CD14-positive monocyte (primary cell): ENCODE measurements at regions not wholly inside any gene's neighbourhood (a gene's known extent, or its start where the extent isn't known, plus 50 kb on each side); places are given as distances from the start of the nearest gene placed in this dataset.

Source experiments
- DNase-seq, 3 donors: peaks; one replicate each; pipeline ENCODE4 v3.0.0-alpha.2; 2011 to 2022
- H2AFZ ChIP-seq: 2 replicates; pipeline ENCODE4 v1.6.0; 2012; ENCODE audit warnings: mild to moderate bottlenecking, low read depth, low read length, inconsistent platforms; ENCODE audit not compliant: insufficient read depth, poor library complexity, severe bottlenecking
- H3K27ac ChIP-seq, 2 donors: 1 replicate in 1 of 2; 2 replicates in 1 of 2; pipeline ENCODE4 v1.5.1; 2012 to 2013; ENCODE audit warnings: low read length in 2 of 2, control low read depth in 1 of 2, inconsistent platforms in 1 of 2, low read depth in 1 of 2, mild to moderate bottlenecking in 1 of 2
- H3K27me3 ChIP-seq, 2 donors: one replicate each; pipeline versions ENCODE4 v1.6.0 to v1.6.1; 2011 to 2013; ENCODE audit warnings: low read length in 2 of 2; ENCODE audit not compliant: control insufficient read depth in 2 of 2, insufficient read depth in 2 of 2
- H3K36me3 ChIP-seq, 2 donors: replicated peaks in 1 of 2; 1 replicate in 1 of 2; 2 replicates in 1 of 2; pipeline versions ENCODE4 v1.5.1 to v1.6.1; 2012 to 2013; ENCODE audit warnings: low read length in 2 of 2, control low read depth in 1 of 2, inconsistent platforms in 1 of 2, mild to moderate bottlenecking in 1 of 2; ENCODE audit not compliant: insufficient read depth in 2 of 2, control insufficient read depth in 1 of 2
- H3K4me1 ChIP-seq, 2 donors: 1 replicate in 1 of 2; 2 replicates in 1 of 2; pipeline versions ENCODE4 v1.5.1 to v1.6.1; 2012 to 2013; ENCODE audit warnings: low read length in 2 of 2, control low read depth in 1 of 2, inconsistent platforms in 1 of 2, mild to moderate bottlenecking in 1 of 2, moderate library complexity in 1 of 2; ENCODE audit not compliant: insufficient read depth in 2 of 2, control insufficient read depth in 1 of 2
- H3K4me2 ChIP-seq: replicated peaks from 2 replicates; pipeline ENCODE3; 2012; ENCODE audit warnings: low read length, moderate library complexity, mild to moderate bottlenecking; ENCODE audit not compliant: poor library complexity, severe bottlenecking; ENCODE audit errors: extremely low read depth
- H3K4me3 ChIP-seq, 3 experiments: fragments of 200-600 bp in 1 of 3; sonication (generic) in 1 of 3; replicated peaks in 1 of 3; 1 replicate in 2 of 3; 2 replicates in 1 of 3; pipeline ENCODE4 v1.5.1; 2011 to 2013; ENCODE audit warnings: low read length in 3 of 3, mild to moderate bottlenecking in 3 of 3, control low read depth in 2 of 3, low read depth in 2 of 3, inconsistent platforms in 1 of 3, moderate library complexity in 1 of 3
- H3K79me2 ChIP-seq: 2 replicates; pipeline ENCODE4 v1.6.0; 2012; ENCODE audit warnings: mild to moderate bottlenecking, control low read depth, inconsistent platforms, low read length, moderate library complexity; ENCODE audit not compliant: insufficient read depth
- H3K9ac ChIP-seq: 2 replicates; pipeline ENCODE4 v1.6.0; 2017; ENCODE audit warnings: low read length, mild to moderate bottlenecking; ENCODE audit not compliant: insufficient read depth, poor library complexity, severe bottlenecking
- H3K9me3 ChIP-seq, 2 donors: replicated peaks in 1 of 2; 1 replicate in 1 of 2; 2 replicates in 1 of 2; pipeline versions ENCODE4 v1.5.1 to v1.6.1; 2012 to 2013; ENCODE audit warnings: low read length in 2 of 2, control low read depth in 1 of 2; ENCODE audit not compliant: control insufficient read depth in 1 of 2, insufficient read depth in 1 of 2
- H4K20me1 ChIP-seq: 2 replicates; pipeline ENCODE4 v1.6.0; 2012; ENCODE audit warnings: mild to moderate bottlenecking, low read length, control low read depth, moderate library complexity; ENCODE audit not compliant: insufficient read depth
- H3K27ac Mint-ChIP-seq, 7 donors: one replicate each; pipeline ENCODE4 v1.8.0; 2020; ENCODE audit warnings: mild to moderate bottlenecking in 7 of 7, mixed read lengths in 7 of 7, moderate library complexity in 6 of 7, inconsistent platforms in 2 of 7
- H3K27me3 Mint-ChIP-seq, 3 donors: one replicate each; pipeline ENCODE4 v1.8.0; 2021 to 2022; ENCODE audit warnings: low read depth in 3 of 3, mild to moderate bottlenecking in 3 of 3, mixed read lengths in 3 of 3, moderate library complexity in 3 of 3, inconsistent platforms in 1 of 3
- H3K36me3 Mint-ChIP-seq, 2 donors: one replicate each; pipeline ENCODE4 v1.8.0; 2020; ENCODE audit warnings: mixed read lengths in 2 of 2, inconsistent platforms in 1 of 2, mild to moderate bottlenecking in 1 of 2
- H3K4me1 Mint-ChIP-seq: one replicate; pipeline ENCODE4 v1.8.0; 2020; ENCODE audit warnings: mild to moderate bottlenecking, mixed read lengths
- H3K4me3 Mint-ChIP-seq, 2 donors: one replicate each; pipeline ENCODE4 v1.8.0; 2020; ENCODE audit warnings: mild to moderate bottlenecking in 2 of 2, mixed read lengths in 2 of 2, moderate library complexity in 1 of 2
- H3K9me3 Mint-ChIP-seq, 7 donors: one replicate each; pipeline ENCODE4 v1.8.0; 2020 to 2022; ENCODE audit warnings: mixed read lengths in 7 of 7, mild to moderate bottlenecking in 6 of 7, moderate library complexity in 6 of 7, inconsistent platforms in 2 of 7
- CTCF ChIP-seq: fragments of 200-600 bp; IDR thresholded peaks from one replicate; pipeline ENCODE4 v1.8.0; 2022; ENCODE audit warnings: antibody characterized with exemption, mild to moderate bottlenecking
- whole genome bisulfite sequencing: methylation state at CpG from one replicate; pipeline ENCODE4 v1.1.5; 2013; ENCODE audit warnings: missing lambda C conversion rate; ENCODE audit not compliant: insufficient coverage; 5-methylcytosine and 5-hydroxymethylcytosine counted together
- intact Hi-C, 2 donors: fragments of 100-400 bp; cut with micrococcal nuclease; formaldehyde crosslinking; loops; one replicate each; pipeline versions ENCODE4 v1.15.0 to v1.15.1; 2023

- intact Hi-C loops, result no loop called here
- Histone ChIP-seq H3K27ac (no peak overlapping the region), H3K79me2 (no peaks in the 10 kb centered on the region), H3K4me3 (no peak overlapping the region), H3K27me3 (no peaks in the 10 kb centered on the region), H4K20me1 (no peaks in the 10 kb centered on the region), H3K9me3 (no peaks in the 10 kb centered on the region), H3K36me3 (no peaks in the 10 kb centered on the region), H3K4me1 (peaks cover 4 to 6% of the 10 kb centered on the region in 2 donors), H3K9ac (no peak overlapping the region), H2AFZ (no peak overlapping the region), H3K4me2 (no peak overlapping the region)
- WGBS, result 77% methylated on average over 24 of the region's 28 CpGs
- Mint-ChIP-seq H3K9me3 (peaks cover 0 to 3% (median 0%) of the 10 kb centered on the region in 7 donors), H3K4me3 (no peak overlapping the region), H3K27me3 (peaks cover 14 to 27% (median 17%) of the 10 kb centered on the region in 3 donors), H3K36me3 (no peaks in the 10 kb centered on the region), H3K27ac (no peak overlapping the region), H3K4me1 (peaks cover 6% of the 10 kb centered on the region)
- TF ChIP-seq CTCF, result no peak
- no peak for DNase-seq
Observed at GRCh38 chr4:3645711-3646679, 113.8 kb upstream of the LRPAP1 start.

- no peak overlapping the region for H3K4me3 Mint-ChIP-seq
- WGBS, result 72% methylated on average over 29 of the region's 33 CpGs
- H3K36me3 Mint-ChIP-seq, result no peaks in the 10 kb centered on the region
Observed at GRCh38 chr4:3644849-3645627, 112.8 kb upstream of the LRPAP1 start.

More at GRCh38 chr4:3644849-3645627, 112.8 kb upstream of the LRPAP1 start:
- no peak overlapping the region for H3K9ac ChIP-seq
- H3K27me3 Mint-ChIP-seq, result peaks cover 12 to 29% (median 12%) of the 10 kb centered on the region in 3 donors
- TF ChIP-seq CTCF, result no peak
- no peaks in the 10 kb centered on the region for H3K9me3 ChIP-seq
- no peak overlapping the region for H3K27ac Mint-ChIP-seq
- H2AFZ ChIP-seq, result no peak overlapping the region
- H3K27ac ChIP-seq, result no peak overlapping the region
- peaks cover 6% of the 10 kb centered on the region for H3K4me1 Mint-ChIP-seq
- no peak for DNase-seq
- H3K4me1 ChIP-seq, result peaks cover 4 to 6% of the 10 kb centered on the region in 2 donors
- no peaks in the 10 kb centered on the region for H3K27me3 ChIP-seq
- no peaks in the 10 kb centered on the region for H3K36me3 ChIP-seq
- no peaks in the 10 kb centered on the region for H4K20me1 ChIP-seq
- H3K4me2 ChIP-seq, result no peak overlapping the region
- intact Hi-C loops, result no loop called here
- H3K4me3 ChIP-seq, result no peak overlapping the region
- H3K79me2 ChIP-seq, result no peaks in the 10 kb centered on the region
- peaks cover 0 to 4% (median 0%) of the 10 kb centered on the region in 7 donors for H3K9me3 Mint-ChIP-seq
